ENCODE measurements at regions not wholly inside any gene's neighbourhood (a gene's known extent, or its start where the extent isn't known, plus 50 kb on each side); places are given as distances from the start of the nearest gene placed in this dataset.

- CTCF ChIA-PET = no interaction called here
Observed at GRCh38 chr1:232274236-232274855, 355.6 kb downstream of the SIPA1L2 start.

GRCh38 chr1:232273011-232273410 is 356.9 kb downstream of the SIPA1L2 start:
- no peak for TF ChIP-seq CTCF (IDR thresholded peaks at IDR 0.05; ENCODE audit: unreplicated experiment)
- CTCF ChIA-PET = interaction anchor here (0.6 kb wide), 1 partner anchor 225 kb away, joined by 3 read pairs; no protein-coding TSS in a partner anchor
- H3K27me3 Mint-ChIP-seq (ENCODE audit: insufficient read depth, unreplicated experiment) = no peaks in the 10 kb centered on the region

More at GRCh38 chr1:232274236-232274855, 355.6 kb downstream of the SIPA1L2 start:
- H3K27ac Mint-ChIP-seq (ENCODE audit: low read depth, unreplicated experiment) = no peak overlapping the region
- no peak for DNase-seq (ENCODE audit: unreplicated experiment)
- no peak overlapping the region for H3K4me3 Mint-ChIP-seq (ENCODE audit: unreplicated experiment)
- POLR2A ChIA-PET = interaction anchor here (1.0 to 1.3 kb wide), 3 partner anchors 8 to 16 kb away, joined by 3 to 8 read pairs (median 3); no protein-coding TSS in a partner anchor
- H3K4me1 Mint-ChIP-seq (ENCODE audit: insufficient read depth, unreplicated experiment) = no peaks in the 10 kb centered on the region
- intact Hi-C loops (cut with micrococcal nuclease) = no loop called here
- H3K9me3 Mint-ChIP-seq (ENCODE audit: unreplicated experiment) = no peaks in the 10 kb centered on the region
- BruUV-seq (replicated peaks) = no TSS peak
- no peaks in the 10 kb centered on the region for H3K27me3 Mint-ChIP-seq (ENCODE audit: insufficient read depth, unreplicated experiment)
- no peaks in the 10 kb centered on the region for H3K36me3 Mint-ChIP-seq (ENCODE audit: insufficient read depth, unreplicated experiment)
- TF ChIP-seq CTCF (IDR thresholded peaks at IDR 0.05; ENCODE audit: unreplicated experiment) = no peak

GRCh38 chr1:232271991-232272589 is 357.8 kb downstream of the SIPA1L2 start:
- Mint-ChIP-seq H3K36me3 (ENCODE audit: insufficient read depth, unreplicated experiment) (no peaks in the 10 kb centered on the region), H3K4me1 (ENCODE audit: insufficient read depth, unreplicated experiment) (no peaks in the 10 kb centered on the region), H3K27me3 (ENCODE audit: insufficient read depth, unreplicated experiment) (no peaks in the 10 kb centered on the region), H3K4me3 (ENCODE audit: unreplicated experiment) (no peak overlapping the region), H3K9me3 (ENCODE audit: unreplicated experiment) (no peaks in the 10 kb centered on the region), H3K27ac (ENCODE audit: low read depth, unreplicated experiment) (no peak overlapping the region)
- no peak for DNase-seq (ENCODE audit: unreplicated experiment)
- no peak for TF ChIP-seq CTCF (IDR thresholded peaks at IDR 0.05; ENCODE audit: unreplicated experiment)
- BruUV-seq (replicated peaks) = no TSS peak
- ChIA-PET POLR2A (interaction anchor here (0.7 kb wide), 1 partner anchor 12 kb away, joined by 4 read pairs; no protein-coding TSS in a partner anchor), CTCF (no interaction called here)
- intact Hi-C loops (cut with micrococcal nuclease) = no loop called here

More at GRCh38 chr1:232273011-232273410, 356.9 kb downstream of the SIPA1L2 start:
- H3K4me1 Mint-ChIP-seq (ENCODE audit: insufficient read depth, unreplicated experiment) = no peaks in the 10 kb centered on the region
- BruUV-seq (replicated peaks) = no TSS peak
- POLR2A ChIA-PET = no interaction called here
- intact Hi-C loops (cut with micrococcal nuclease) = no loop called here
- no peak overlapping the region for H3K27ac Mint-ChIP-seq (ENCODE audit: low read depth, unreplicated experiment)
- DNase-seq (ENCODE audit: unreplicated experiment) = no peak
- H3K9me3 Mint-ChIP-seq (ENCODE audit: unreplicated experiment) = no peaks in the 10 kb centered on the region
- H3K4me3 Mint-ChIP-seq (ENCODE audit: unreplicated experiment) = no peak overlapping the region
- no peaks in the 10 kb centered on the region for H3K36me3 Mint-ChIP-seq (ENCODE audit: insufficient read depth, unreplicated experiment)

GRCh38 chr1:232271299-232271698 is 358.6 kb downstream of the SIPA1L2 start:
- TF ChIP-seq CTCF (IDR thresholded peaks at IDR 0.05; ENCODE audit: unreplicated experiment) = no peak
- ChIA-PET POLR2A (interaction anchor here (0.7 kb wide), 1 partner anchor 430 kb away, joined by 5 read pairs; no protein-coding TSS in a partner anchor), CTCF (interaction anchor here (0.6 kb wide), 1 partner anchor 179 kb away, joined by 3 read pairs; no protein-coding TSS in a partner anchor)
- Mint-ChIP-seq H3K27ac (ENCODE audit: low read depth, unreplicated experiment) (no peak overlapping the region), H3K27me3 (ENCODE audit: insufficient read depth, unreplicated experiment) (no peaks in the 10 kb centered on the region), H3K9me3 (ENCODE audit: unreplicated experiment) (no peaks in the 10 kb centered on the region), H3K36me3 (ENCODE audit: insufficient read depth, unreplicated experiment) (no peaks in the 10 kb centered on the region), H3K4me3 (ENCODE audit: unreplicated experiment) (no peak overlapping the region), H3K4me1 (ENCODE audit: insufficient read depth, unreplicated experiment) (no peaks in the 10 kb centered on the region)
- no TSS peak for BruUV-seq (replicated peaks)
- intact Hi-C loops (cut with micrococcal nuclease) = no loop called here
- DNase-seq (ENCODE audit: unreplicated experiment) = no peak

All from MCF 10A (cell line).